H1 (cell line): ENCODE measurements at regions not wholly inside any gene's neighbourhood (a gene's known extent, or its start where the extent isn't known, plus 50 kb on each side); places are given as distances from the start of the nearest gene placed in this dataset.

Experiments
- CTCF ChIA-PET: fragments of 300-600 bp; sonication (Branson Sonifier 250); formaldehyde crosslinking; loops from one replicate; lab custom pipeline; 2021; ENCODE audit not compliant: partially characterized antibody; lab: Charles Lee
- POLR2A ChIA-PET: fragments of 300-600 bp; sonication (Branson Sonifier 250); formaldehyde crosslinking; loops from one replicate; lab custom pipeline; 2021; ENCODE audit warnings: inconsistent platforms; ENCODE audit not compliant: partially characterized antibody; lab: Charles Lee
- DNase-seq, 2 experiments: peaks; one replicate each; pipeline versions ENCODE4 v3.0.0 to v3.0.0-alpha.2; 2010 to 2022; ENCODE audit warnings: low spot score in 2 of 2, low read depth in 1 of 2, mixed read lengths in 1 of 2
- FAIRE-seq: peaks from 2 replicates; lab custom pipeline; 2011; peaks lifted over from hg19 to GRCh38; lab: Jason Lieb, UNC
- H2AFZ ChIP-seq: 2 replicates; pipeline ENCODE4 v1.8.1; 2012; ENCODE audit warnings: low read length, inconsistent platforms
- H2AK5ac ChIP-seq: 2 replicates; pipeline ENCODE4 v1.6.1; 2013; ENCODE audit warnings: low read depth, low read length
- H2BK120ac ChIP-seq: replicated peaks from 2 replicates; pipeline ENCODE3; 2013; ENCODE audit warnings: low read depth, low read length, inconsistent platforms
- H2BK12ac ChIP-seq: 2 replicates; pipeline ENCODE4 v1.6.1; 2013; ENCODE audit warnings: low read depth, low read length
- H2BK15ac ChIP-seq: 2 replicates; pipeline ENCODE4 v1.6.1; 2013; ENCODE audit warnings: low read length
- H2BK20ac ChIP-seq: 2 replicates; pipeline ENCODE4 v1.6.1; 2013; ENCODE audit warnings: low read length
- H2BK5ac ChIP-seq: 2 replicates; pipeline ENCODE4 v1.6.1; 2013; ENCODE audit warnings: low read depth, low read length
- H3K14ac ChIP-seq: 2 replicates; pipeline ENCODE4 v1.6.1; 2013; ENCODE audit warnings: inconsistent platforms; ENCODE audit not compliant: insufficient read length
- H3K18ac ChIP-seq: 2 replicates; pipeline ENCODE4 v1.6.1; 2013; ENCODE audit warnings: low read length; ENCODE audit errors: extremely low read depth
- H3K23ac ChIP-seq: 2 replicates; pipeline ENCODE4 v1.6.1; 2013; ENCODE audit warnings: inconsistent platforms; ENCODE audit not compliant: insufficient read length
- H3K23me2 ChIP-seq: 2 replicates; pipeline ENCODE4 v1.6.1; 2013; ENCODE audit warnings: low read depth, low read length
- H3K27ac ChIP-seq: 2 replicates; pipeline ENCODE4 v1.6.1; 2011; ENCODE audit warnings: low read depth, low read length, inconsistent platforms
- H3K27me3 ChIP-seq, 4 experiments: replicated peaks in 1 of 4; 1 replicate in 1 of 4; 2 replicates in 3 of 4; pipeline versions ENCODE4 v1.6.1 to v1.8.1; 2011 to 2013; ENCODE audit warnings: low read length in 3 of 4, mild to moderate bottlenecking in 3 of 4, inconsistent platforms in 2 of 4, mixed read lengths in 2 of 4, moderate library complexity in 1 of 4; ENCODE audit not compliant: control insufficient read depth in 3 of 4, insufficient read depth in 3 of 4; ENCODE audit errors: extremely low read depth in 1 of 4
- H3K36me3 ChIP-seq, 4 experiments: 2 replicates each; pipeline versions ENCODE4 v1.6.1 to v1.8.1; 2011 to 2013; ENCODE audit warnings: mild to moderate bottlenecking in 4 of 4, low read length in 3 of 4, moderate library complexity in 2 of 4, control low read depth in 1 of 4, inconsistent platforms in 1 of 4; ENCODE audit not compliant: insufficient read depth in 4 of 4, control insufficient read depth in 2 of 4
- H3K4ac ChIP-seq: replicated peaks from 2 replicates; pipeline ENCODE3; 2013; ENCODE audit warnings: low read length, low read depth, mixed read lengths, inconsistent platforms; ENCODE audit not compliant: insufficient read length
- H3K4me1 ChIP-seq, 4 experiments: replicated peaks in 1 of 4; 1 replicate in 1 of 4; 2 replicates in 3 of 4; pipeline versions ENCODE4 v1.6.1 to v1.8.1; 2011 to 2013; ENCODE audit warnings: low read length in 3 of 4, inconsistent platforms in 2 of 4, mixed read lengths in 1 of 4; ENCODE audit not compliant: insufficient read depth in 4 of 4, control insufficient read depth in 3 of 4
- H3K4me2 ChIP-seq, 2 experiments: 2 replicates each; pipeline versions ENCODE4 v1.6.1 to v1.8.1; 2011 to 2013; ENCODE audit warnings: low read depth in 2 of 2, low read length in 2 of 2, control low read depth in 1 of 2, inconsistent platforms in 1 of 2, mild to moderate bottlenecking in 1 of 2; ENCODE audit not compliant: insufficient read depth in 1 of 2
- H3K4me3 ChIP-seq, 4 experiments: fragments of 200-600, 300-600 bp in 1 of 4; sonication (generic), shearing (Covaris generic), sonication (Bioruptor Twin) in 1 of 4; 2 replicates each; pipeline versions ENCODE4 v1.5.1 to v1.8.1; 2011 to 2016; ENCODE audit warnings: low read length in 4 of 4, low read depth in 3 of 4, control low read depth in 2 of 4, inconsistent platforms in 2 of 4, mild to moderate bottlenecking in 2 of 4, mixed read lengths in 1 of 4, moderate library complexity in 1 of 4; ENCODE audit not compliant: insufficient read depth in 2 of 4; ENCODE audit errors: extremely low read depth in 1 of 4
- H3K56ac ChIP-seq: replicated peaks from 2 replicates; pipeline ENCODE3; 2013; ENCODE audit warnings: low read depth, mild to moderate bottlenecking, mixed read lengths, low read length, inconsistent platforms; ENCODE audit not compliant: insufficient read length
- H3K79me1 ChIP-seq: 2 replicates; pipeline ENCODE4 v1.6.1; 2013; ENCODE audit warnings: low read depth, low read length, control low read depth
- H3K79me2 ChIP-seq, 2 experiments: 2 replicates each; pipeline versions ENCODE4 v1.6.1 to v1.8.1; 2012 to 2013; ENCODE audit warnings: low read length in 2 of 2, mild to moderate bottlenecking in 2 of 2, inconsistent platforms in 1 of 2; ENCODE audit not compliant: insufficient read depth in 2 of 2, control insufficient read depth in 1 of 2
- H3K9ac ChIP-seq, 4 experiments: replicated peaks in 1 of 4; 1 replicate in 1 of 4; 2 replicates in 3 of 4; pipeline versions ENCODE4 v1.6.1 to v1.8.1; 2011 to 2013; ENCODE audit warnings: low read depth in 3 of 4, low read length in 3 of 4, control low read depth in 2 of 4, mild to moderate bottlenecking in 2 of 4, moderate library complexity in 2 of 4, inconsistent platforms in 1 of 4; ENCODE audit errors: extremely low read depth in 1 of 4
- H3K9me3 ChIP-seq, 2 experiments: 2 replicates each; pipeline versions ENCODE4 v1.6.1 to v1.8.1; 2012 to 2013; ENCODE audit warnings: mild to moderate bottlenecking in 2 of 2, moderate library complexity in 2 of 2, control low read depth in 1 of 2, inconsistent platforms in 1 of 2, low read depth in 1 of 2, low read length in 1 of 2, mixed read lengths in 1 of 2; ENCODE audit not compliant: insufficient read depth in 2 of 2
- H4K20me1 ChIP-seq, 2 experiments: replicated peaks in 1 of 2; 2 replicates each; pipeline versions ENCODE3 to v1.8.1; 2011 to 2013; ENCODE audit warnings: inconsistent platforms in 2 of 2, low read length in 2 of 2, mild to moderate bottlenecking in 1 of 2; ENCODE audit not compliant: insufficient read depth in 2 of 2, control insufficient read depth in 1 of 2
- H4K5ac ChIP-seq: 2 replicates; pipeline ENCODE4 v1.6.1; 2013; ENCODE audit warnings: low read length, low read depth, mixed read lengths, inconsistent platforms; ENCODE audit not compliant: insufficient read length
- H4K8ac ChIP-seq: 2 replicates; pipeline ENCODE4 v1.8.0; 2013; ENCODE audit warnings: mild to moderate bottlenecking, moderate library complexity, low read length, inconsistent platforms; ENCODE audit not compliant: insufficient read depth; ENCODE audit errors: extremely low read depth
- H4K91ac ChIP-seq: replicated peaks from 2 replicates; pipeline ENCODE3; 2013; ENCODE audit warnings: low read length, mixed read lengths, inconsistent platforms; ENCODE audit not compliant: insufficient read length
- FOSL1 ChIP-seq: IDR thresholded peaks from 2 replicates; pipeline ENCODE4 v1.6.1; 2011; ENCODE audit warnings: mild to moderate bottlenecking, low read depth, low read length, moderate library complexity; ENCODE audit not compliant: insufficient read depth
- WGBS, 2 experiments: shearing (Covaris generic) in 1 of 2; methylation state at CpG; one replicate each; pipeline versions ENCODE4 v1.1.6 to v1.1.7; 2013 to 2015; ENCODE audit warnings: low lambda C conversion rate in 2 of 2, mixed read lengths in 2 of 2, inconsistent platforms in 1 of 2, low coverage in 1 of 2, missing lambda C conversion rate in 1 of 2; ENCODE audit not compliant: insufficient replicate concordance in 2 of 2, insufficient coverage in 1 of 2, insufficient read length in 1 of 2; ENCODE audit errors: extremely low coverage in 1 of 2, missing lambda C conversion rate in 1 of 2; 5-methylcytosine and 5-hydroxymethylcytosine counted together

DNA sequence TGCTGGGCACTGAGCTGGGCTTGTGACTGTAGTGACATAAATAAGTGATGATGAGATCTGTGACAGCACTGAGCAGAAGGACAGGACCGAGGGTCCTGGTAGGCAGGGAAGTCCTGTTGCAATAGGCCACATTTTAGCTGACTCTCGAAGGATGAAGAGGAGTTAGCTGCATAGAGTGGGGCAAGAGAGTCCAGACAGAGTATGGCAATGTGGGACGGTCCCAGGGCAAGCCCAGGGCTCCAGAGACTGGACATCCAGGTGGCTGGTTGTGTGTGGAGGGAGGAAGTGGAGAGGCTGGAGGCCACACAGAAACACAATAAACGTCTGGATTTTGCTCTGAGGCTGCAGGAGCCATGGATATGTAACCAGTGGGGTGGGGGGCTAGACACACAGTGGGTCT lies 64.5 kb upstream of the ZNF423 start:
- FAIRE-seq = no peak
- H4K5ac ChIP-seq = no peak overlapping the region

More for the DNA sequence above, 64.5 kb upstream of the ZNF423 start:
- Histone ChIP-seq H3K4ac (no peak overlapping the region), H3K36me3 (no peaks in the 10 kb centered on the region), H3K79me2 (no peaks in the 10 kb centered on the region), H3K18ac (no peak overlapping the region), H2BK20ac (no peak overlapping the region), H3K9me3 (no peaks in the 10 kb centered on the region), H2BK15ac (0 out of 2 replicates have a peak overlapping the region, but pooled peaks have one; percentile 46), H2BK12ac (0 out of 2 replicates have a peak overlapping the region, but pooled peaks have one; percentile 9), H3K14ac (no peak overlapping the region), H3K56ac (no peak overlapping the region), H2BK120ac (no peak overlapping the region), H3K27ac (no peak overlapping the region), H3K4me2 (no peak overlapping the region), H4K91ac (no peak overlapping the region), H2AK5ac (peak overlapping the region; percentile 28; the same call in 1 of the 2 replicates), H3K4me1 (peaks cover 0 to 4% (median 1%) of the 10 kb centered on the region in 4 experiments; a peak in 5 of 7 replicates), H4K8ac (no peak overlapping the region), H3K9ac (no peak overlapping the region), H2AFZ (no peak overlapping the region), H3K23me2 (no peaks in the 10 kb centered on the region), H3K79me1 (no peaks in the 10 kb centered on the region), H3K23ac (no peak overlapping the region), H2BK5ac (no peak overlapping the region), H3K4me3 (no peak overlapping the region), H3K27me3 (no peaks in the 10 kb centered on the region; a peak in 1 of 7 replicates), H4K20me1 (no peaks in the 10 kb centered on the region)
- POLR2A ChIA-PET = interaction anchor here (1.4 kb wide), 1 partner anchor 63 kb away, joined by 5 read pairs; no protein-coding TSS in a partner anchor
- TF ChIP-seq FOSL1 = no peak
- 89% methylated on average over 4 of the region's 4 CpGs; no CpG with 5 or more reads in 1 of the 2 experiments for WGBS, 2 experiments
- no peak for DNase-seq
- CTCF ChIA-PET = interaction anchor here (0.6 to 5.8 kb wide), 19 partner anchors 8 to 512 kb away, joined by 3 to 76 read pairs (median 5); no protein-coding TSS in a partner anchor
